Parathyroid adenoma (tissue), 2 donors: ENCODE measurements at regions not wholly inside any gene's neighbourhood (a gene's known extent, or its start where the extent isn't known, plus 50 kb on each side); places are given as distances from the start of the nearest gene placed in this dataset.

Source experiments
- H2AFZ ChIP-seq: fragments of 300-600 bp; sonication (generic); one replicate; pipeline ENCODE4 v1.7.0; 2017; ENCODE audit warnings: antibody characterized with exemption, mild to moderate bottlenecking
- H3K27ac ChIP-seq: fragments of 300-600 bp; sonication (generic); one replicate; pipeline ENCODE4 v1.7.0; 2017
- H3K27me3 ChIP-seq: fragments of 300-600 bp; sonication (generic); one replicate; pipeline ENCODE4 v1.7.0; 2017; ENCODE audit warnings: low read length; ENCODE audit not compliant: control insufficient read depth, insufficient read depth
- H3K36me3 ChIP-seq: fragments of 300-600 bp; sonication (generic); one replicate; pipeline ENCODE4 v1.7.0; 2017; ENCODE audit warnings: low read length; ENCODE audit not compliant: control insufficient read depth, insufficient read depth
- H3K4me1 ChIP-seq: fragments of 300-600 bp; sonication (generic); one replicate; pipeline ENCODE4 v1.7.0; 2017; ENCODE audit warnings: control low read depth
- H3K4me2 ChIP-seq: fragments of 300-600 bp; sonication (generic); one replicate; pipeline ENCODE4 v1.7.0; 2017; ENCODE audit warnings: low read length
- H3K4me3 ChIP-seq: fragments of 300-600 bp; sonication (generic); one replicate; pipeline ENCODE4 v1.7.0; 2017; ENCODE audit warnings: low read depth, low read length
- H3K79me2 ChIP-seq: fragments of 300-600 bp; sonication (generic); one replicate; pipeline ENCODE4 v1.7.0; 2017; ENCODE audit warnings: control low read depth
- H3K9ac ChIP-seq: fragments of 300-600 bp; sonication (generic); one replicate; pipeline ENCODE4 v1.7.0; 2017; ENCODE audit warnings: mild to moderate bottlenecking
- H3K9me3 ChIP-seq: fragments of 300-600 bp; sonication (generic); one replicate; pipeline ENCODE4 v1.7.0; 2017; ENCODE audit warnings: low read length; ENCODE audit not compliant: control insufficient read depth
- TF ChIP-seq, protein P1 (sequence below): fragments of 300-600 bp; sonication (generic); IDR thresholded peaks from one replicate; pipeline ENCODE4 v1.7.0; 2017; ENCODE audit warnings: antibody characterized with exemption, mild to moderate bottlenecking
- donor health status: primary hyperparathyroidism.

DNA sequence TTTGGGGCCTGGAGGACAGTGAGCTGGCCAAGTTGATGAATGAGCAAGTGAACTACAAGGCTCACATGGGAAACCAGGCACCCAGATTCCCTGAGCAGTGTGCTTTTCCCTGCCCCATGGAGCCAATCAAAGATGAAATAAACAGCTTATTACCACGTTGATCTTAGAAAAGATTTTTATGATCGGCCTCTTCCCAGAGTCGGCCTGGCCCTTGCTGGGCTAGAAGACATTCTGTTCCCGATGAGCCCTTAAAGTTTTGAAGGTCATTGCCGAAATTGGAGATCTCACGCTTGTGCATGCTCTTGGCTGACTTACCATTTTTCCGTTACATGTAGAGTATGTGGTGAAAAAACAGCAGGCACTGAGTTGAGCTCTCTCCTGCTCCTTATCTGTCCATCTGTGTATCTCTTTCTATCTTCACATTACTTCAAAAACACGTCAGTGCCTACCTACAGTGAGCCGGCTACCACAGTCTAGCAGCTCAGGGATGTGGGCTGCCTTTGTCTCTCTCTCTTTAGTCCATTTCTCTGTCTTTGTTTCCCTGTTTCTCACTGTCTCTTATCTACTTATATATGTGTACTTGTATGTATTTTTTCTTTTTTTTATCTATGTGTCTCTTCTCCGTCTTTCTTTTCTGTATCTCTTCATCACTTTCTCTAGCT lies 248.8 kb upstream of the USP24 start:
- no peaks in the 10 kb centered on the region for H3K79me2 ChIP-seq
- H3K36me3 ChIP-seq: no peaks in the 10 kb centered on the region
- peak overlapping the region; percentile 84 for H3K27ac ChIP-seq
- peaks cover 14% of the 10 kb centered on the region for H3K4me1 ChIP-seq
- no peak overlapping the region for H3K9ac ChIP-seq
- peak overlapping the region; percentile 31 for H3K4me2 ChIP-seq
- no peaks in the 10 kb centered on the region for H3K27me3 ChIP-seq
- peak overlapping the region; percentile 49 for H2AFZ ChIP-seq
- no peaks in the 10 kb centered on the region for H3K9me3 ChIP-seq
- no peak overlapping the region for H3K4me3 ChIP-seq
- TF ChIP-seq, protein P1, sequence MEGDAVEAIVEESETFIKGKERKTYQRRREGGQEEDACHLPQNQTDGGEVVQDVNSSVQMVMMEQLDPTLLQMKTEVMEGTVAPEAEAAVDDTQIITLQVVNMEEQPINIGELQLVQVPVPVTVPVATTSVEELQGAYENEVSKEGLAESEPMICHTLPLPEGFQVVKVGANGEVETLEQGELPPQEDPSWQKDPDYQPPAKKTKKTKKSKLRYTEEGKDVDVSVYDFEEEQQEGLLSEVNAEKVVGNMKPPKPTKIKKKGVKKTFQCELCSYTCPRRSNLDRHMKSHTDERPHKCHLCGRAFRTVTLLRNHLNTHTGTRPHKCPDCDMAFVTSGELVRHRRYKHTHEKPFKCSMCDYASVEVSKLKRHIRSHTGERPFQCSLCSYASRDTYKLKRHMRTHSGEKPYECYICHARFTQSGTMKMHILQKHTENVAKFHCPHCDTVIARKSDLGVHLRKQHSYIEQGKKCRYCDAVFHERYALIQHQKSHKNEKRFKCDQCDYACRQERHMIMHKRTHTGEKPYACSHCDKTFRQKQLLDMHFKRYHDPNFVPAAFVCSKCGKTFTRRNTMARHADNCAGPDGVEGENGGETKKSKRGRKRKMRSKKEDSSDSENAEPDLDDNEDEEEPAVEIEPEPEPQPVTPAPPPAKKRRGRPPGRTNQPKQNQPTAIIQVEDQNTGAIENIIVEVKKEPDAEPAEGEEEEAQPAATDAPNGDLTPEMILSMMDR: no peak

DNA sequence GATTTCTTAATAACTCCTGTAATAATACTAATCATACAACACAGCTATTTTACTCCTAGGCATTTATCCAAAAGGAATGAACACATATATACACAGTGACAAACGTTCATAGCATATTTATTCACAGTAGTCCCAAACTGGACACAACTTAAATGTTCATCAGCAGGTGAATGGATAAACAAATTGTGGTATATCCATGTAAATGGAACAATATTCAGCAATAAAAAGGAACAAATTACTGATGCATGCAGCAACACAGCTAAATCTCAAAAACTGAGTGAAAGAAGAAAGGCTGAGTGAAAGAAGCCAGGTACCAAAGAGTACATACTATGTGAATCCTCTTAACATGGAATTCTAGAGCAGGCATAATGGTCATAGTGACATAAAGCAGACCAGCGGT lies 242.7 kb upstream of the USP24 start:
- Histone ChIP-seq H3K36me3 (no peaks in the 10 kb centered on the region), H3K9me3 (no peaks in the 10 kb centered on the region), H3K27me3 (no peaks in the 10 kb centered on the region), H3K4me1 (no peaks in the 10 kb centered on the region), H3K4me3 (no peak overlapping the region), H3K27ac (no peak overlapping the region), H3K9ac (no peak overlapping the region), H3K4me2 (no peak overlapping the region), H3K79me2 (no peaks in the 10 kb centered on the region), H2AFZ (no peak overlapping the region)
- TF ChIP-seq, protein P1: no peak

DNA sequence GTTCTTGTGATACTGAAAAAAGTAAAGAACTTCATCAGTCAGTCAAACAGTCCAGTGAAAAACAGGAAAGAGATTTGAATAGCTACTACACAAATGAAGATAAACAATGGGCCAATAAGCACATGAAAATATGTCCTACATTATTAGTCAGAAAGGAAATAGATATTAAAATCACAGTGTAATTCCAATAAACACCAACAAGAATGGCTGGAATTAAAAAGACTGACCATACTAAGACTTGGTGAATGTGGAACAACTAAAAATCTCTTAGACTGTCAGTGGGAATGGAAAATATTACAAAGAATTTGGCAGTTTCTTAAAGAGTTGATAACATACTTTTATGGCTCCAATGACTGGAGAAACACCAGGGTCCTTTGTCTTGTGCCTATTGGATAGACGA lies 241.8 kb upstream of the USP24 start:
- no peaks in the 10 kb centered on the region for H3K9me3 ChIP-seq
- no peak overlapping the region for H3K9ac ChIP-seq
- no peak overlapping the region for H2AFZ ChIP-seq
- no peaks in the 10 kb centered on the region for H3K79me2 ChIP-seq
- TF ChIP-seq, protein P1: no peak
- H3K4me3 ChIP-seq: no peak overlapping the region
- H3K27ac ChIP-seq: no peak overlapping the region
- no peaks in the 10 kb centered on the region for H3K4me1 ChIP-seq
- no peaks in the 10 kb centered on the region for H3K27me3 ChIP-seq
- no peak overlapping the region for H3K4me2 ChIP-seq
- no peaks in the 10 kb centered on the region for H3K36me3 ChIP-seq

DNA sequence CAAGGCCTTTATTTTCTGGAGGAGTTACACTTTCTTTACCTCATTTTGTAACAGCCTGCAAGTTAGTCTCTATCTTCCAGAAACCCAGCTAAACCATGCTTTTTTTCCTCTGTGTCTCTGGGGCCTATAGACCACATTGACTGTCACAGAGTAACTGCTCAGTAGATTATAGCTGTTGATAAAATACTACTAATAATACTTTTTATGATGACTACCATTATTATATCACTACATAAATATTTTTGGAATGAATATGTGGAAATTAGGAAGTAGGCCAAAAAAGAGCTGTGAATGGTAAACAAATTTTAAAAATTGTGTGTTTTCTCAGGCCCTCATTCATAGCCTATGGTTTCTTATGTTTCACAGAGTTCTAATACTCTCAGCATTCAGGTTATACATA lies 233.1 kb upstream of the USP24 start:
- H3K4me2 ChIP-seq: no peak overlapping the region
- H3K36me3 ChIP-seq: no peaks in the 10 kb centered on the region
- H3K9me3 ChIP-seq: no peaks in the 10 kb centered on the region
- H3K4me1 ChIP-seq: no peaks in the 10 kb centered on the region
- H3K4me3 ChIP-seq: no peak overlapping the region
- no peaks in the 10 kb centered on the region for H3K27me3 ChIP-seq
- H3K79me2 ChIP-seq: no peaks in the 10 kb centered on the region
- no peak overlapping the region for H3K9ac ChIP-seq
- no peak overlapping the region for H2AFZ ChIP-seq
- no peak overlapping the region for H3K27ac ChIP-seq
- TF ChIP-seq, protein P1: no peak

DNA sequence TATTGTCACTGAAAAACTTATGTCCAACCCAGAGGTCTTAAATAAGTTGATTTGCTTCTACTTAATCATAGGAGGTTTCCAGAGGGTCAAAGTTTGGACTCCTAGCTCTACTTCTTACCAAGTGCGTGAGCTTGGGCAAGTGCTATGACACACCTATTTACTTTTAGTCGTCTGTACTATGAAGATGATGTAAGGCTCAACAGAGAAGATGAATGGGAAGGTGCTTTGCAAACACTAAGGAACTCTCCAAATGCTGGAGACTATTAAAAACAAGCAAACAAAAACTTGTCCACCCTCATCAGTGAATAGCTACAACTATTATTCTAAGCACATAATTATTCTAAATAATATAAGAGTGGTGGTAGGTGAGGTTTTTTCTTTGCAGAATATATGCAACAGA lies 232.3 kb upstream of the USP24 start:
- Histone ChIP-seq H3K36me3 (no peaks in the 10 kb centered on the region), H3K4me2 (no peak overlapping the region), H2AFZ (no peak overlapping the region), H3K79me2 (no peaks in the 10 kb centered on the region), H3K27me3 (no peaks in the 10 kb centered on the region), H3K4me1 (no peaks in the 10 kb centered on the region), H3K9ac (no peak overlapping the region), H3K9me3 (no peaks in the 10 kb centered on the region), H3K4me3 (no peak overlapping the region), H3K27ac (no peak overlapping the region)
- TF ChIP-seq, protein P1: no peak
